ENCODE measurements at regions not wholly inside any gene's neighbourhood (a gene's known extent, or its start where the extent isn't known, plus 50 kb on each side); places are given as distances from the start of the nearest gene placed in this dataset.
A peak's percentile ranks its signal among the peaks of the same experiment; 100 is the strongest.

- DNase-seq (ENCODE audit: low read depth, low spot score) (no peak), ATAC-seq (no peak)
- no peaks in the 10 kb centered on the region for H3K27me3 ChIP-seq (ENCODE audit: insufficient read depth, low read length)
- no peak overlapping the region for H3K27ac ChIP-seq (ENCODE audit: low read depth, low read length)
- RAD21 ChIA-PET (ENCODE audit: low non-redundant PET in 1 of 2, low total read pairs in 2 of 2, uncharacterized antibody in 2 of 2, unreplicated experiment in 2 of 2), result no interaction called here
- intact Hi-C loops (cut with micrococcal nuclease), result no loop called here
- H3K9ac ChIP-seq (ENCODE audit: low read length), result no peak overlapping the region
- no peaks in the 10 kb centered on the region for H3K9me3 ChIP-seq (ENCODE audit: control insufficient read depth in 1 of 2, insufficient read depth in 1 of 2, low read depth in 1 of 2, low read length in 2 of 2)
- TF ChIP-seq POLR2AphosphoS5 (IDR thresholded peaks at IDR 0.05; ENCODE audit: low read depth, low read length) (no peak), ELF1 (IDR thresholded peaks at IDR 0.05; ENCODE audit: borderline replicate concordance, low read depth) (no peak)
- POLR2A ChIA-PET, result interaction anchor here (1.3 to 1.6 kb wide), 2 partner anchors 11 to 13 kb away, joined by 5 to 9 read pairs; no protein-coding TSS in a partner anchor
- H2AFZ ChIP-seq (ENCODE audit: low read depth, low read length, poor library complexity, severe bottlenecking), result no peak overlapping the region
- no peaks in the 10 kb centered on the region for H4K20me1 ChIP-seq (ENCODE audit: insufficient read depth)
- CTCF ChIA-PET, result no interaction called here
- H3K79me2 ChIP-seq (ENCODE audit: insufficient read depth, low read length), result no peaks in the 10 kb centered on the region
- no TSS peak for BruUV-seq (replicated peaks)
- peak overlapping the region; percentile 18 for H3K4me2 ChIP-seq (ENCODE audit: low read length)
- peaks cover 33 to 41% of the 10 kb centered on the region in 2 experiments for H3K4me1 ChIP-seq (ENCODE audit: control insufficient read depth in 1 of 2, insufficient read depth in 2 of 2, low read length in 2 of 2)
- H3K4me3 ChIP-seq (replicated peaks in 1 of 2; ENCODE audit: low read depth in 1 of 2, low read length in 2 of 2), result no peak overlapping the region
- H3K36me3 ChIP-seq (ENCODE audit: control insufficient read depth in 1 of 2, insufficient read depth in 2 of 2, low read length in 2 of 2), result no peaks in the 10 kb centered on the region
- no peaks in the 10 kb centered on the region for H3K9me2 ChIP-seq (ENCODE audit: insufficient read depth)
Measured at GRCh38 chr11:47918882-47919495, 61.4 kb upstream of the PTPRJ start.

- Histone ChIP-seq H3K4me3 (replicated peaks in 1 of 2; ENCODE audit: low read depth in 1 of 2, low read length in 2 of 2) (peak overlapping the region; percentile 7 to 32), H2AFZ (ENCODE audit: low read depth, low read length, poor library complexity, severe bottlenecking) (peak overlapping the region; percentile 78), H3K9ac (ENCODE audit: low read length) (peak overlapping the region; percentile 11; the same call in 1 of the 2 replicates), H3K27ac (ENCODE audit: low read depth, low read length) (peak overlapping the region; percentile 50), H4K20me1 (ENCODE audit: insufficient read depth) (no peaks in the 10 kb centered on the region), H3K4me2 (ENCODE audit: low read length) (peak overlapping the region; percentile 61), H3K27me3 (ENCODE audit: insufficient read depth, low read length) (no peaks in the 10 kb centered on the region), H3K4me1 (ENCODE audit: control insufficient read depth in 1 of 2, insufficient read depth in 2 of 2, low read length in 2 of 2) (peaks cover 27 to 38% of the 10 kb centered on the region in 2 experiments), H3K36me3 (ENCODE audit: control insufficient read depth in 1 of 2, insufficient read depth in 2 of 2, low read length in 2 of 2) (no peaks in the 10 kb centered on the region), H3K9me3 (ENCODE audit: control insufficient read depth in 1 of 2, insufficient read depth in 1 of 2, low read depth in 1 of 2, low read length in 2 of 2) (no peaks in the 10 kb centered on the region), H3K9me2 (ENCODE audit: insufficient read depth) (no peaks in the 10 kb centered on the region), H3K79me2 (ENCODE audit: insufficient read depth, low read length) (no peaks in the 10 kb centered on the region)
- TF ChIP-seq, protein P1, sequence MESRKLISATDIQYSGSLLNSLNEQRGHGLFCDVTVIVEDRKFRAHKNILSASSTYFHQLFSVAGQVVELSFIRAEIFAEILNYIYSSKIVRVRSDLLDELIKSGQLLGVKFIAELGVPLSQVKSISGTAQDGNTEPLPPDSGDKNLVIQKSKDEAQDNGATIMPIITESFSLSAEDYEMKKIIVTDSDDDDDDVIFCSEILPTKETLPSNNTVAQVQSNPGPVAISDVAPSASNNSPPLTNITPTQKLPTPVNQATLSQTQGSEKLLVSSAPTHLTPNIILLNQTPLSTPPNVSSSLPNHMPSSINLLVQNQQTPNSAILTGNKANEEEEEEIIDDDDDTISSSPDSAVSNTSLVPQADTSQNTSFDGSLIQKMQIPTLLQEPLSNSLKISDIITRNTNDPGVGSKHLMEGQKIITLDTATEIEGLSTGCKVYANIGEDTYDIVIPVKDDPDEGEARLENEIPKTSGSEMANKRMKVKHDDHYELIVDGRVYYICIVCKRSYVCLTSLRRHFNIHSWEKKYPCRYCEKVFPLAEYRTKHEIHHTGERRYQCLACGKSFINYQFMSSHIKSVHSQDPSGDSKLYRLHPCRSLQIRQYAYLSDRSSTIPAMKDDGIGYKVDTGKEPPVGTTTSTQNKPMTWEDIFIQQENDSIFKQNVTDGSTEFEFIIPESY (IDR thresholded peaks at IDR 0.05; ENCODE audit: extremely low read depth, insufficient replicate concordance, low read length), result no peak
- TF ChIP-seq, protein P2, sequence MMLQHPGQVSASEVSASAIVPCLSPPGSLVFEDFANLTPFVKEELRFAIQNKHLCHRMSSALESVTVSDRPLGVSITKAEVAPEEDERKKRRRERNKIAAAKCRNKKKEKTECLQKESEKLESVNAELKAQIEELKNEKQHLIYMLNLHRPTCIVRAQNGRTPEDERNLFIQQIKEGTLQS (IDR thresholded peaks at IDR 0.05), result no peak
- TF ChIP-seq ZNF274 (IDR thresholded peaks at IDR 0.05; ENCODE audit: low read depth, low read length) (no peak), EZH2 (IDR thresholded peaks at IDR 0.05) (no peak), SP1 (IDR thresholded peaks at IDR 0.05; ENCODE audit: low read depth) (no peak), SRF (IDR thresholded peaks at IDR 0.05; ENCODE audit: low read depth) (no peak), TCF7L2 (IDR thresholded peaks at IDR 0.05; ENCODE audit: borderline replicate concordance, extremely low read depth, insufficient read depth, insufficient read length) (no peak), CBX3 (IDR thresholded peaks at IDR 0.05; ENCODE audit: low read depth) (no peak), POLR2AphosphoS5 (IDR thresholded peaks at IDR 0.05; ENCODE audit: low read depth, low read length) (no peak), EZH2phosphoT487 (IDR thresholded peaks at IDR 0.05; ENCODE audit: borderline replicate concordance) (no peak), SIN3A (IDR thresholded peaks at IDR 0.05; ENCODE audit: low read depth) (no peak), FOSL1 (IDR thresholded peaks at IDR 0.05; ENCODE audit: low read depth) (no peak)
- TF ChIP-seq, protein P3, sequence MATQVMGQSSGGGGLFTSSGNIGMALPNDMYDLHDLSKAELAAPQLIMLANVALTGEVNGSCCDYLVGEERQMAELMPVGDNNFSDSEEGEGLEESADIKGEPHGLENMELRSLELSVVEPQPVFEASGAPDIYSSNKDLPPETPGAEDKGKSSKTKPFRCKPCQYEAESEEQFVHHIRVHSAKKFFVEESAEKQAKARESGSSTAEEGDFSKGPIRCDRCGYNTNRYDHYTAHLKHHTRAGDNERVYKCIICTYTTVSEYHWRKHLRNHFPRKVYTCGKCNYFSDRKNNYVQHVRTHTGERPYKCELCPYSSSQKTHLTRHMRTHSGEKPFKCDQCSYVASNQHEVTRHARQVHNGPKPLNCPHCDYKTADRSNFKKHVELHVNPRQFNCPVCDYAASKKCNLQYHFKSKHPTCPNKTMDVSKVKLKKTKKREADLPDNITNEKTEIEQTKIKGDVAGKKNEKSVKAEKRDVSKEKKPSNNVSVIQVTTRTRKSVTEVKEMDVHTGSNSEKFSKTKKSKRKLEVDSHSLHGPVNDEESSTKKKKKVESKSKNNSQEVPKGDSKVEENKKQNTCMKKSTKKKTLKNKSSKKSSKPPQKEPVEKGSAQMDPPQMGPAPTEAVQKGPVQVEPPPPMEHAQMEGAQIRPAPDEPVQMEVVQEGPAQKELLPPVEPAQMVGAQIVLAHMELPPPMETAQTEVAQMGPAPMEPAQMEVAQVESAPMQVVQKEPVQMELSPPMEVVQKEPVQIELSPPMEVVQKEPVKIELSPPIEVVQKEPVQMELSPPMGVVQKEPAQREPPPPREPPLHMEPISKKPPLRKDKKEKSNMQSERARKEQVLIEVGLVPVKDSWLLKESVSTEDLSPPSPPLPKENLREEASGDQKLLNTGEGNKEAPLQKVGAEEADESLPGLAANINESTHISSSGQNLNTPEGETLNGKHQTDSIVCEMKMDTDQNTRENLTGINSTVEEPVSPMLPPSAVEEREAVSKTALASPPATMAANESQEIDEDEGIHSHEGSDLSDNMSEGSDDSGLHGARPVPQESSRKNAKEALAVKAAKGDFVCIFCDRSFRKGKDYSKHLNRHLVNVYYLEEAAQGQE (IDR thresholded peaks at IDR 0.05; ENCODE audit: low read depth), result no peak
- ATAC-seq (no peak; the same call in 1 of the 2 replicates), DNase-seq (ENCODE audit: low read depth, low spot score) (no peak)
- intact Hi-C loops (cut with micrococcal nuclease), result no loop called here
- ChIA-PET RAD21 (ENCODE audit: low non-redundant PET in 1 of 2, low total read pairs in 2 of 2, uncharacterized antibody in 2 of 2, unreplicated experiment in 2 of 2) (no interaction called here), POLR2A (interaction anchor here (1.3 to 1.6 kb wide), 2 partner anchors 11 to 14 kb away, joined by 5 to 9 read pairs; no protein-coding TSS in a partner anchor), CTCF (no interaction called here)
- TSS peak; percentile 98 for BruUV-seq (replicated peaks)
Measured at GRCh38 chr11:47918370-47918690, 62.0 kb upstream of the PTPRJ start.
